Activated CD8-positive, alpha-beta T cell treated with anti-CD3 and anti-CD28 coated beads for 36 hours (primary cell): ENCODE measurements at regions not wholly inside any gene's neighbourhood (a gene's known extent, or its start where the extent isn't known, plus 50 kb on each side); places are given as distances from the start of the nearest gene placed in this dataset.
A peak's percentile ranks its signal among the peaks of the same experiment; 100 is the strongest.

Experiments
- ATAC-seq: fragments of 200-7000 bp; cut with Tn5 transposase; one replicate; pipeline ENCODE4 v1.10.0; 2021; ENCODE audit warnings: mild to moderate bottlenecking, moderate library complexity
- CTCF ChIA-PET: fragments of 350-600 bp; sonication (Branson Sonifier 250); formaldehyde crosslinking; loops from one replicate; lab custom pipeline; 2021; ENCODE audit warnings: antibody characterized with exemption; lab: Charles Lee
- POLR2A ChIA-PET: fragments of 350-600 bp; sonication (Branson Sonifier 250); formaldehyde crosslinking; loops from one replicate; lab custom pipeline; 2021; ENCODE audit warnings: antibody characterized with exemption; lab: Charles Lee
- DNase-seq: peaks from one replicate; pipeline ENCODE4 v3.0.0-alpha.2; 2020
- H3K27ac Mint-ChIP-seq: one replicate; pipeline ENCODE4 v1.8.0; 2021; ENCODE audit warnings: mild to moderate bottlenecking, mixed read lengths
- H3K27me3 Mint-ChIP-seq: one replicate; pipeline ENCODE4 v1.8.0; 2021; ENCODE audit warnings: mixed read lengths
- H3K36me3 Mint-ChIP-seq: one replicate; pipeline ENCODE4 v1.8.0; 2021; ENCODE audit warnings: low read depth, mixed read lengths
- H3K4me1 Mint-ChIP-seq: one replicate; pipeline ENCODE4 v1.8.0; 2021; ENCODE audit warnings: low read depth, mixed read lengths
- H3K4me3 Mint-ChIP-seq: one replicate; pipeline ENCODE4 v1.8.0; 2021; ENCODE audit warnings: mild to moderate bottlenecking, moderate library complexity, mixed read lengths
- H3K9me3 Mint-ChIP-seq: one replicate; pipeline ENCODE4 v1.8.0; 2021; ENCODE audit warnings: mixed read lengths
- CTCF ChIP-seq: fragments of 200-600 bp; IDR thresholded peaks from one replicate; pipeline ENCODE4 v1.8.0; 2022; ENCODE audit warnings: antibody characterized with exemption, mild to moderate bottlenecking
- intact Hi-C: fragments of 100-400 bp; cut with micrococcal nuclease; formaldehyde crosslinking; loops from one replicate; pipeline ENCODE4 v1.10.0; 2022

GRCh38 chr10:7030134-7030855, 380.5 kb downstream of the SFMBT2 start:
- ChIA-PET CTCF (interaction anchor here (2.2 kb wide), 1 partner anchor 110 kb away, joined by 7 read pairs; no protein-coding TSS in a partner anchor), POLR2A (no interaction called here)
- intact Hi-C loops, result loop anchor here (10.0 kb wide), 1 partner anchor 105 kb away; no protein-coding TSS in a partner anchor
- DNase-seq, result peak; percentile 9
- Mint-ChIP-seq H3K9me3 (peaks cover 30% of the 10 kb centered on the region), H3K27me3 (no peaks in the 10 kb centered on the region), H3K4me3 (no peak overlapping the region), H3K27ac (peak overlapping the region; percentile 58), H3K36me3 (peaks cover 16% of the 10 kb centered on the region), H3K4me1 (peaks cover 61% of the 10 kb centered on the region)
- peak; percentile 19 for ATAC-seq
- no peak for TF ChIP-seq CTCF

- H3K4me3 Mint-ChIP-seq, result no peak overlapping the region
- peak overlapping the region; percentile 80 for H3K27ac Mint-ChIP-seq
- ATAC-seq (no peak), DNase-seq (no peak)
- no peak for TF ChIP-seq CTCF
- peaks cover 55% of the 10 kb centered on the region for H3K4me1 Mint-ChIP-seq
- peaks cover 24% of the 10 kb centered on the region for H3K9me3 Mint-ChIP-seq
- ChIA-PET CTCF (no interaction called here), POLR2A (no interaction called here)
- H3K27me3 Mint-ChIP-seq, result no peaks in the 10 kb centered on the region
- H3K36me3 Mint-ChIP-seq, result peaks cover 13% of the 10 kb centered on the region
- intact Hi-C loops, result loop anchor here (10.0 kb wide), 1 partner anchor 105 kb away; no protein-coding TSS in a partner anchor
These were observed 381.2 kb downstream of the SFMBT2 start for GRCh38 chr10:7029672-7030071.

- H3K4me3 Mint-ChIP-seq, result no peak overlapping the region
- ATAC-seq (no peak), DNase-seq (no peak)
- ChIA-PET POLR2A (no interaction called here), CTCF (interaction anchor here (0.7 kb wide), 1 partner anchor 41 kb away, joined by 3 read pairs; no protein-coding TSS in a partner anchor)
- H3K9me3 Mint-ChIP-seq, result peaks cover 18% of the 10 kb centered on the region
- TF ChIP-seq CTCF, result no peak
- no peaks in the 10 kb centered on the region for H3K27me3 Mint-ChIP-seq
- peaks cover 8% of the 10 kb centered on the region for H3K36me3 Mint-ChIP-seq
- H3K27ac Mint-ChIP-seq, result peak overlapping the region; percentile 80
- H3K4me1 Mint-ChIP-seq, result peaks cover 47% of the 10 kb centered on the region
- intact Hi-C loops, result no loop called here
These were observed 382.0 kb downstream of the SFMBT2 start for GRCh38 chr10:7028809-7029166.

- POLR2A ChIA-PET, result no interaction called here
- CTCF ChIA-PET, result interaction anchor here (0.7 to 2.8 kb wide), 6 partner anchors 9 to 384 kb away, joined by 3 to 13 read pairs (median 4); no protein-coding TSS in a partner anchor
- intact Hi-C loops, result no loop called here
- DNase-seq (peak; percentile 22), ATAC-seq (peak; percentile 83)
- H3K36me3 Mint-ChIP-seq, result peaks cover 8% of the 10 kb centered on the region
- no peak overlapping the region for H3K4me3 Mint-ChIP-seq
- peaks cover 15% of the 10 kb centered on the region for H3K9me3 Mint-ChIP-seq
- H3K4me1 Mint-ChIP-seq, result peaks cover 44% of the 10 kb centered on the region
- peak overlapping the region; percentile 80 for H3K27ac Mint-ChIP-seq
- no peaks in the 10 kb centered on the region for H3K27me3 Mint-ChIP-seq
- no peak for TF ChIP-seq CTCF
These were observed 382.7 kb downstream of the SFMBT2 start for GRCh38 chr10:7027913-7028808.
